ENCODE measurements at regions not wholly inside any gene's neighbourhood (a gene's known extent, or its start where the extent isn't known, plus 50 kb on each side); places are given as distances from the start of the nearest gene placed in this dataset.

- TF ChIP-seq, protein P1, sequence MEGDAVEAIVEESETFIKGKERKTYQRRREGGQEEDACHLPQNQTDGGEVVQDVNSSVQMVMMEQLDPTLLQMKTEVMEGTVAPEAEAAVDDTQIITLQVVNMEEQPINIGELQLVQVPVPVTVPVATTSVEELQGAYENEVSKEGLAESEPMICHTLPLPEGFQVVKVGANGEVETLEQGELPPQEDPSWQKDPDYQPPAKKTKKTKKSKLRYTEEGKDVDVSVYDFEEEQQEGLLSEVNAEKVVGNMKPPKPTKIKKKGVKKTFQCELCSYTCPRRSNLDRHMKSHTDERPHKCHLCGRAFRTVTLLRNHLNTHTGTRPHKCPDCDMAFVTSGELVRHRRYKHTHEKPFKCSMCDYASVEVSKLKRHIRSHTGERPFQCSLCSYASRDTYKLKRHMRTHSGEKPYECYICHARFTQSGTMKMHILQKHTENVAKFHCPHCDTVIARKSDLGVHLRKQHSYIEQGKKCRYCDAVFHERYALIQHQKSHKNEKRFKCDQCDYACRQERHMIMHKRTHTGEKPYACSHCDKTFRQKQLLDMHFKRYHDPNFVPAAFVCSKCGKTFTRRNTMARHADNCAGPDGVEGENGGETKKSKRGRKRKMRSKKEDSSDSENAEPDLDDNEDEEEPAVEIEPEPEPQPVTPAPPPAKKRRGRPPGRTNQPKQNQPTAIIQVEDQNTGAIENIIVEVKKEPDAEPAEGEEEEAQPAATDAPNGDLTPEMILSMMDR (IDR thresholded peaks at IDR 0.05; ENCODE audit: insufficient read depth, low read length, poor library complexity, severe bottlenecking): no peak
- DNase-seq (ENCODE audit: low read depth): no peak
- Histone ChIP-seq H3K36me3 (ENCODE audit: control insufficient read depth, insufficient read depth, low read length) (no peaks in the 10 kb centered on the region), H3K27me3 (ENCODE audit: control insufficient read depth, insufficient read depth, low read length) (no peaks in the 10 kb centered on the region), H3K4me3 (ENCODE audit: low read depth, low read length) (no peak overlapping the region)
Measured at GRCh38 chr13:82627183-82627582, 1255.1 kb downstream of the SLITRK1 start.

DNA sequence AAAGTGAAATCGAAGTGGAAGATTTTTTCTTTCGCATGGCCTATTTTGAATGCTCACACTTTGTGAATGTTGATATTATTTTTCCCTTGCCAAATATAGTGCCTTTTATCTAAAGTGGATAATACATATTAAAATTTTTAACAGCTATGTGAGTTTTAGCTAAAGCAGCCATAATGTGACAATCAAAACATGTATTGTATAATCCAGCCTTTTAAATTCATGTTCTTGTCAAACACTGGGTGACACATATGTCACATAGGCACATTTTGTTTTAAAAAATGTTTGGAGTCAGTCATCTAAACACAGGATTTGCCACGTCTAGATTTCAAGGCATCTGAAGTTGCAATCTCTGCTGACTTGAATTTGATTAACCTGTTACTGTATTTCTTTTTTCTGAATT, 1256.6 kb downstream of the SLITRK1 start:
- H3K4me3 ChIP-seq (ENCODE audit: low read depth, low read length): no peak overlapping the region
- H3K36me3 ChIP-seq (ENCODE audit: control insufficient read depth, insufficient read depth, low read length): no peaks in the 10 kb centered on the region
- H3K27me3 ChIP-seq (ENCODE audit: control insufficient read depth, insufficient read depth, low read length): no peaks in the 10 kb centered on the region
- TF ChIP-seq, protein P1 (IDR thresholded peaks at IDR 0.05; ENCODE audit: insufficient read depth, low read length, poor library complexity, severe bottlenecking): no peak
- DNase-seq (ENCODE audit: low read depth): no peak

DNA sequence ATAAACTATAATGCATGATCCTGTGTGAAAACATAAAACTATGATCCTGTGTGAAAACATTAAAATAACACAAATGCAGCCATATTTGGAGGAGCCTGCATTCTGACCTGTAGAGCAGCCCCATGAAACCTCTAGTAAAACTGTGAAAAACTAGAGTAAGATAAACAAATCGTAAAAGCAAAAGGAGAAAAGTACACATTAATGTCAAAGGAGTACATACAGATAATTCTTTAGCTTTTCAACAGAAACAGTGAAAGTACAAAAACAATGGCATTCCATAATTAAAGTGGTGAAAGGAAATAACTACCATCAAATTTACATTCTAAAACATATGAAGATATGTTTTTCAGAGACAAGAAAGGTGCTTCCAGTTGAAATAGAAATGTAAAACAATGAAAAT, 1267.2 kb downstream of the SLITRK1 start:
- no peak for DNase-seq (ENCODE audit: low read depth)
- H3K4me3 ChIP-seq (ENCODE audit: low read depth, low read length): no peak overlapping the region
- H3K36me3 ChIP-seq (ENCODE audit: control insufficient read depth, insufficient read depth, low read length): no peaks in the 10 kb centered on the region
- TF ChIP-seq, protein P1 (IDR thresholded peaks at IDR 0.05; ENCODE audit: insufficient read depth, low read length, poor library complexity, severe bottlenecking): no peak
- H3K27me3 ChIP-seq (ENCODE audit: control insufficient read depth, insufficient read depth, low read length): no peaks in the 10 kb centered on the region

- H3K36me3 ChIP-seq (ENCODE audit: control insufficient read depth, insufficient read depth, low read length): no peaks in the 10 kb centered on the region
Measured at GRCh38 chr13:82614086-82614485, 1268.2 kb downstream of the SLITRK1 start.

DNA sequence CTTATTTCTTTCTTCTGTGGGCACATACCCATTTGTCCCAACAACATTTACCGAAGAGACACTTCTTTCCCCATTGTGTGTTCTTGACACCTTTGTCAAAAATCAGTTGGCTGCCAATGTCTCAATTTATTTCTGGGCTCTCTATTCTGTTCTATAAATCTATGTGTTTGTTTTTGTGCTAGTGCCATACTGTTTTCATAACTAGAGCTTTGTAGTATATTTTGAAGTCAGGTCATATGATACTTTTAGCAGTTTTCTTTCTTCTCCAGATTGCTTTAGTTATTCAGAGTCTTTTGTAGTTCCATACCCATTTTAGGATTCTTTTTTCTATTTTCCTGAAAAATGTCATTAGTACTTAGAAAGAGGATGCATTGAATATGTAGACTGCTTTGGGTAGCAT, 1276.3 kb downstream of the SLITRK1 start:
- H3K36me3 ChIP-seq (ENCODE audit: control insufficient read depth, insufficient read depth, low read length): no peaks in the 10 kb centered on the region
- H3K4me3 ChIP-seq (ENCODE audit: low read depth, low read length): no peak overlapping the region
- no peaks in the 10 kb centered on the region for H3K27me3 ChIP-seq (ENCODE audit: control insufficient read depth, insufficient read depth, low read length)
- TF ChIP-seq, protein P1 (IDR thresholded peaks at IDR 0.05; ENCODE audit: insufficient read depth, low read length, poor library complexity, severe bottlenecking): no peak
- no peak for DNase-seq (ENCODE audit: low read depth)

More at GRCh38 chr13:82614086-82614485, 1268.2 kb downstream of the SLITRK1 start:
- Histone ChIP-seq H3K4me3 (ENCODE audit: low read depth, low read length) (no peak overlapping the region), H3K27me3 (ENCODE audit: control insufficient read depth, insufficient read depth, low read length) (no peaks in the 10 kb centered on the region)
- no peak for DNase-seq (ENCODE audit: low read depth)
- TF ChIP-seq, protein P1 (IDR thresholded peaks at IDR 0.05; ENCODE audit: insufficient read depth, low read length, poor library complexity, severe bottlenecking): no peak

GRCh38 chr13:82597747-82598146, 1284.5 kb downstream of the SLITRK1 start:
- TF ChIP-seq, protein P1 (IDR thresholded peaks at IDR 0.05; ENCODE audit: insufficient read depth, low read length, poor library complexity, severe bottlenecking): no peak
- H3K36me3 ChIP-seq (ENCODE audit: control insufficient read depth, insufficient read depth, low read length): no peaks in the 10 kb centered on the region
- no peak overlapping the region for H3K4me3 ChIP-seq (ENCODE audit: low read depth, low read length)
- no peak for DNase-seq (ENCODE audit: low read depth)
- no peaks in the 10 kb centered on the region for H3K27me3 ChIP-seq (ENCODE audit: control insufficient read depth, insufficient read depth, low read length)
